NCI-H1092 treated with DMSO at 0.1 percent for 48 hours (cell line): ENCODE measurements at regions not wholly inside any gene's neighbourhood (a gene's known extent, or its start where the extent isn't known, plus 50 kb on each side); places are given as distances from the start of the nearest gene placed in this dataset.

Experiments
- DNase-seq: peaks from one replicate; lab custom pipeline; 2025; lab: John Stamatoyannopoulos, UW

DNA sequence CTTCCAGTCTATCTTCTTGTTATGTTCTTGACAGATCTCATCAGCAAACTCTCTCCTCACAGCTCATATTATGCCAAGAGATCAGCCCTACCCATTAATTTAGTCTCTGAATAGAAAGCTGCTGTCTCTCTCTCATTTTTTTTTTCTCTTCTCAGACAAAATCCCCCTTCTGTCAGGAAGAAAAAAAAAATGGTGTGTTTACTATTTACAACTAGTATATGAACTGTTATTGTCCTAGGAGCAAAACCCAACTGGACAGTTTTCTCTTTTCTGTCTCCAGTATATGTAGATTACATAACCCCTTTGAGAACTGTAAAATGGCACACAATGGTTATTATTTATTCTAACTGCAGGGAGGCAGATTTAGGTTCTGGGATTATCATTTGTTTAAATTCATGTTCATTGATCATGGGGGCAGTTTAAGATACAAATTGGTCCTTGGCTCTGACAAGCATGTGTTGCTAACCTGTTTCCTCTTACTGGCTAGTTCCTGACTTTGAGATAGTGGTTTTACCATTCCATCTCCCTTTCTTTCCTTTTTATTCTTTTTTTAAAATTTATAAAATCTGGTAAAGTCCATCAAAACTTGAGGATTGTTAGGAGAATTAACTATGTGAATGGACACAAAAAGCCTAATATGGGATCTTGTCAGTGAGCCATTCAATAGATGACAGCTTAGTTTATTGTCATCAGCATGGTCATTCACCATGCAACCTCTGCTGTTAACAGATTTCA, 210.0 kb upstream of the PAPPA start:
- no peak for DNase-seq

DNA sequence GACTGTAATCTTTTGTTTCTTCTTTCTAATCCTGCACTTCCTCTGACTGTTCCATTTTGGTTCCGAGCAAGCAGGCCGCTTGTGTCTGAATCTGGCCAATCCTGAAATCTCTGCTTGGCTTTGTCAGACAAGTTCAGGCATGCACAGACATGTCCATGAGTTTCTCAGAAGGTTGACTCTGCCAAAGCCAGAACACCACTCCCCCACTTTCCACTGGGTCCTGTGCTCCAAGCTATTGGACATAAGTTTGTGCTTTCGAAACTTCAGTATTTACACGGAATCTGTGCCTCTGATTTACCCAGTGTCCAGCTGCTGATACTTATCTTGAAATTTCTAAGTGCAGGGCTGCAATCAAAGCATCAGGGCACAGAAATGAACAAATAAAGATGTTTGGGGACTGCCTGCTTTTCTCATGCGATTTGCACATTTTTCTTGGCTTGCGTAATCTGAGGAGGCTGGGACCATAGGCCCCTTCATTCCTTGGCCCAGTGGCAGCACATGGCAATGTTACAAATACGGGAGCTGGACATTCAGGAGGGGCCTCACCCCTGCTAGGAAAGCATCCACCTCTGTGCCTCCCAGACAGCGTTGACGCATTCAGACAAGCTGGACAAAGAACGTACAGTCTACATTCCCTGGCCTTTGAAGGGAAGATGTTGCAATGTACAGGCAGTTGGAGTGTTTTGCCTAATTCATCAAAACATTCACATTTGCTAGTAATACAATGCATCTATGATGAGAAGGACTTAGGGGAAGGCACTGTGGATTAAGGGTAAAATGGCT, 209.2 kb upstream of the PAPPA start:
- no peak for DNase-seq

DNA sequence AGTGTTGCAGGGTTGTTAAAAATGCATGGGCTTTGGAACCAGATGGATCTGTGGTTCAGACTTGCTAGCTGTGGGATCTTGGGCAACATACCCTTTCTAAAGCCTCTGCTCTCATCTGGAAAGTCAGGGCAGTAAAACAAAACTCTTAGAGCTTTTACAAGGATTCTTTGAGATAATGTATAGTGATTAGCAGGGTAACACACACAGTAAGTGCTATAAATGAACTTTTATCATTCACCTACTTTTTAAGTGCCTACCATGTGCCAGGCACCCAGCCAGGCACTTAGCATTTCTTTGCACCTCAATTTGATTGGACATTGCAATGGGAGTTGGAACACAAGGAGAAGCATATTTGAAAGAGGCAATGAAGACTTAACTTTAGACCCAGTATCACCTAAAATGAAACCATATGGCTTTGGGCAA, 208.6 kb upstream of the PAPPA start:
- DNase-seq: no peak

DNA sequence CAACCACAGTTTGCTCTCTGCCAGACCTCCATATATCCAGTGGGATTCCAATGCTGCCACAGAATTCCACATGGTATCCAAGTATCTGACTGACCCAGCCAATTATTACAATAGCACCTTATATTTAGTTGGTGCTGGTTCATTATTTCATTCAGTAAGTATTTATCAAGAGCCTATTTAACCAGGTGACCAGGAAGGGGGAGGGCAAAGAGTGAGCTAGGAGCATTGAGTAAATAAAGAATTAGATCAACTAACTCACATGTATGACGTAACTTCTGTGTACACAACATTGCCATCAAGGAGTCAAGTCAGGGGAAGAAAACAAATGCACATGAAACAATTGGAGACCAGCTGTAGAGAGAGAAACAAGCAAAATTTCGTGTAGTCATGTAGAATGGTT, 207.1 kb upstream of the PAPPA start:
- no peak for DNase-seq

DNA sequence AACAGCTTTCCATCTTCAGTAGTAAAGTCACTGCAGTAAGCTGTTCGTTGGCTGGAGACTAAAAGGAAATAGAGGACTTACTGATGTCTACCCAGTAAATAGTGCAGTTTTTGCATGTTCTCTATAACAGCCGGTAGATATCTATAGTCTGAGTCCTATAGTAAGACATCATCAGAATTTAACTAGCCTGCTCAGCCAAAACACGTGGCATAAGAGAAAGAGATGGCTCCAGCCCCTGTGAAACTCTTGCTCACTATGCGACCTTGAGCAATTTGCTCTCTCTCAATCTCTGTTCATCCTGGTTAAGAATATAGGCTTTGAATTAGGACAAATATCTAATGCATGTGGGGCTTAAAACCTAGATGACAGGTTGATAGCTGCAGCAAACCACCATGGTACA, 201.6 kb upstream of the PAPPA start:
- DNase-seq: no peak

DNA sequence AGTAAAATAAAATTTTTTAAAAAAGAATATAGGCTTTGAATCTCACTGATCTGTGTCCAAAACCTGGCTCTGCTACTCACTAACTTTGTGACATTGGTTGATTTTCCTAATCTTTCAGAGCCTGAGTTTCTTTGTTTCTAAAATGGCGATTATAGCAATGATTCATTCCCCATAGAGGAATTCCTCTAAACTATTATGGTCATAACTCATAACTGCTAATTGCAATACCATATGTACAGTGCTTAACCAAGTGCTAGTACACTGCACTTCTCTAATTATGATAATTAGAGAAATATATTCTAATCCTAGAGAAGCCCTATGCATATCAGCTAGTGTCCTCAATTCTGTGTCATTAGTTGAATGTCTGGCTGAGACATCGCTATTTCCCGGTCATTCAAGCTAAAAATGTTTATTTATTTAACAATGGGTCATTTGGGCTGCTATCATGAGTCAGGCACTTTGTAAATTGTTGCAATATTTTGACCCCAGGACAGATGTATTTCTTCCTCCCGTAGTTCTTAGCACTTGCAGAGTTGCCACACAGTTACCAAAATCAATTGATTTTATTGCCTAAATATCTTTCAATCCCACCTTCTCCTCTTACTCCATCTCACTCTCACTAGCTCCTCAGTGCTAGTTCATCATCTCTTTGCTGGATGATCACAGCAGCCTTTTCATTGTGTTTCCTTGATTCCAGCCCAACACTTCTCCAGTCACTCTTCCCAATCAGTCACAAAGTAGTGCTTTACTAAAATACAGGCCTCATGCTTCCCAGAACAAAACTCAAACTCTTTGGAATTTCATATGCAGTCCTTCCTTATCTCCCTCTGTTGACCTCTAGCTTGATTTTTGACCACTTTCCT, 200.9 kb upstream of the PAPPA start:
- DNase-seq: no peak

DNA sequence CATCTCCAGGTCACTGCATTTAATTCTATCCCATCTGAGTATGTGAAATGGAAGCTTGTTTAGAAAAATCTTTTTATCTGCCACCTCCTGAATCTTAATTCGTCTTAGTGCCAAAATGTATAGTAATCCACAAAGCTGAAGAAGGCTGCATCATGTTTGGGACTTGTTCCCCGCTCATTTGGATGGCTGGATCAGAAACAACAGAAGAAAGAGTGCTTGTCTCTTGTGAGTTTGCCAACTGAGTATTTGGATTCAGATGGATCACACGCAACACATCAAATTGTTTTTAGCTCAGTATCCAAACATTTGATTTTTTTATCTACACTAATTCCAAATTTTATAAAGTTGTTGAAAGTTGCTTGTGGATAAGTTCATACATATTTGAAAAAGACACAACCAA, 197.2 kb upstream of the PAPPA start:
- no peak for DNase-seq

DNA sequence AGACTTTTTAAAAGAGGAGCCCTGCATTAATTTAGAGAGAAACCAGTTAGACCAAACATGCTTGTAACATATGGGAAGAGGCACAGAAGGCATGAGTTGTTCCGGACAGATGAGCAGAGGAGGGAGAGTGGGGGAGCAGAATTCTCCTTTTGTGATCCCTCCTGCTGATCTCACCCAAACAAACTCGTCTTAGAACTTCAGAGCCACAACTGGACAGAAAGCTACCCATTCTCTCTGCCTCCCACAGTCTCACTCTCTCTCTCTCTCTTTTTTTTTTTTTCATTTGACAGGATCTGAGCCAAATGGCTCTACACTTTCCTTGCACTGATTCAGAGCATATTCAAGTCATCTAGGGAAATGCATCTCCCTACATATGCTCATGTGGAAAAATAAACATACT, 196.0 kb upstream of the PAPPA start:
- no peak for DNase-seq

DNA sequence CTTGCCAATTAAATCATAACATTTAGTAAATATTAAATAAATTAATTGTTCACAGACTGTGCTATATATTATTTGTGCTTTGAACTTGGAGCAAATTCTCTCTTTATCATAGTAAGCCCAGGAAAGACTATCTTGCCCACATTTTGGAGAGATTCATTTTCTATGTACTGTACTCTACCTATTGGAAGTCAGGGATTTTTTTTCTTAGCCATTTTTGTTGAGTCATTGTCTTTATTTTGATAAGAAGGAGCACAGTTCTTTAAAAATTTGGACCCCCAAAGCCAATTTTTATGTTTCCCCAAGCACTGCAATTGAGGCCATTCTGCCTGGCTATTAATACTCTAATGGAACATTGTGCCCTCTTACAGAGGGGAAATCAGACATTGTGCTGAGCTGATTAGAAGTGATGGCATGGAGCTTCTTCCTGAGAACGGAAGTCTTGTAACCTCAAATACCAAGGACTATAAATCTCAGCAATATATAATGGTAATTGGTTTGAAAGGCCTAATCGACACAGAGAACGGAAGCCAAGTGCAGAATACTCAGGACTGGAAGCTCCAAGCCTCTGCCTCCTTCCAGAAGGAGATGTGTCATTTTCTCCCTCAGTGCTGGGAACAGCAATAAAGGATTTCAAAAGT, 188.8 kb upstream of the PAPPA start:
- no peak for DNase-seq

DNA sequence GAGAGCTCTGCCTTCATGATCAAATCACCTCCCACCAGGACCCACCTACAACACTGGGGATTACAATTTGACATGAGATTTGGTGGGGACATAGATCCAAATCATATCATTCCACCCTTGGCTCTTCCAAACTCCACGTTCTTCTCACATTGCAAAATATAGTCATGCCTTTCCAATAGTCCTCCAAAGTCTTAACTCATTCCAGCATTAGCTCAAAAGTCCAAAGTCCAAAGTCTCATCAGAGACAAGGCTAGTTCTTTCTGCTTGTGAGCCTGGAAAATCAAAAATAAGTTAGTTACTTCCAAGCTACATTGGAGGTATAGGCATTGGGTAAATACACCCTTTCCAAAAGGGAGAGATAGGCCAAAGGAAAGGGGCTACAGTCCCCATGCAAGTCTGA, 186.9 kb upstream of the PAPPA start:
- no peak for DNase-seq

DNA sequence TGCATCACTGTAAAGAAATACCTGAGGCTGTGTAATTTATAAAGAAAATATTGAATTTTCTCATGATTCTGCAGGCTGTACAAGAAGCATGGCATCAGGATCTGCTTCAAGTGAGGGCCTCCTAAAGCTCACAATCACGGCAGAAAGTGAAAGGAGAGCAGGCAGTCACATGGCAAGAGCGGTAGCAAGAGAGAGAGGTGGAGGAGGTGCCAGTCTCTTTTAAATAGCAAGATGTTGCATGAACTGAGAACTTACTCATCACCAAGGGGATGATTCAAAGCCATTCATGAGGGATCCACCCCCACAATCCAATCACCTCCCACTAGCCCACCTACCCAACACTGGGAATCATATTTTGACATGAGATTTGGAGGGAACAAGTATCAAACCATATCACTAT, 184.5 kb upstream of the PAPPA start:
- DNase-seq: no peak

DNA sequence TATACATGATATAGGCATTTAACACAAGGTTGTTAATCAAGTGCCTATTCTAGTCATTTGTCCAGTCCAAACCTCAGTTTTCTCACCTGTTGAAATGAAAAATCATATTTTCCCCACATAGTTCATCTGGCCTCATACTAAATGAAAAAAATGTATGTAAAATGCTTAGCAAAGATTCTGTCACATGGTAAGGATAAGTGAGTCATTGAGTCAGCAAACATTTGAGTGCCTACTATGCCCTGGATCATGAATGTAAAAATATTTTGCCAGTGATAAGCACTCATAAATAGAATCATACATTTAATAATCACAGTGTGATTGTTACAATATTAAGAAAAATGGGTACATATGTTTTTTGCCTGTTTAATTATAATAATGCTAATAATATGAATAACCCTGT, 181.2 kb upstream of the PAPPA start:
- no peak for DNase-seq

DNA sequence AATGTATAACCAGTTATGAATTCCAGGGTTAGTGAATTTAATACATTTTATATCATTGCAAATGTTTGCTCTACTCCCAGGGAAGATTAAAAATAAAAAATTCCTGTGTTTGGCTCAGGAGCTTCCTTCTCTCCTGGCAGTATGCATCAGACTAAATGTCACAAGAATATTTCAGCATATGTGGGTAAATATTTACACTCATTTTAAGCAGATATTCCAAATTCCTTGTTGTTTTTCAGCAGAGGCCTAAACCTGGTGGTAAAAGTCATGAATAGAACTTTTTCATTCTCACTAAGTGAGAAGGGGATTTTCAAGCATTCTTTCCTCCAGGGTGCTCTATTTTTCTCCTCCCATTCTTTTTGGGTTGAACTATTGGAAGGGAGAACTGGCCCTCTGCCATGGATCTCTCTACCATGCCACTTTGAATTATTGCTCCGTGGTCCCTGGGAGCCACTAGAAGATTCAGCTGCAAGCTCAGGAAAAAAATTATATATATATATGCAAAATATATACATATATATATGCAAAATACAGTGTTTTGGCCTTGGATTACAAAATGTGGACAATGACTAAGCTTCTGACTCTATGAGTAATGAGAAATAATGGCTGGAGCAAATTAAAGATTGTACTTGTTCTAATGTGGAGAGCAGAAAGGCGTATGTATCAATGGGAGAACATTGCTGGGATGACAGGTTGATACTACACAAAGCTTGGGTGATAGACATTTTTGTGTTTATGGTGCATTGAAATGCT, 180.6 kb upstream of the PAPPA start:
- no peak for DNase-seq

DNA sequence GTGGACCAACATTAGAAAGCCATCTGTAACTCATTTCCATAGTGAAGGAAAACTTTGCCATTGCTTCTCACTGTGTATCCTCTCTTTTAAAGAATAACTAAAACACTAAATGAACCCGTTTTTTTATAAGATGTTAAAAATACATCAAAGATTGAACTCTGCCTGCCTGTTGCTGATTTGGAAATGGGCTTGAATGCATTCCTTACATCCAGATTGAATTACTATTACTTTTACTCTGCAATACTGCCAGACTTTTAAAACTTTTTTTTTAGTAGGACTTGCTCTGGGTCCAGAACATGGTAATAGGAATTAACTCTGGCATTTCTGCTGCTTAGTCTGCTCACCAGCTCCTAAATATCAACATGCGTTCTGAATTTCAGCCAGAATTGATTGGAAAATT, 176.8 kb upstream of the PAPPA start:
- DNase-seq: no peak

DNA sequence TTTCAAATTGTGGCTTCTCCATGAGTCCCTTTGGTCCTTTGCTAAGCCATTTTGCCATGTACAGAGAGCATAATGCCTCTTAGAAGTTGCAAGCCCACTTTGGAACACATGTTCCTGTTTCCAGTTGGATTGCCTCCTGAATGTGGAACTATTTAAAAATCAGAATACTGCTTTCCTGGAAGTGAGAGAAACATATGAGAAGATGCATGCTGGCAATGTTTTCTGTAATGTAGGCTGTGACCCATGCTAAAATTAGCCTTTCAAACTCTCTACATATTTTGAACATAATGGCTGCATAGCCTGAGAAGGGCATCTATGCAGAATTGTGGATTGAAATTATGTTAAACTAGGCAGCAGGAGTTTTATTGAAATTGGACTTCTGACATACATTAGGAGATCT, 175.5 kb upstream of the PAPPA start:
- DNase-seq: no peak

DNA sequence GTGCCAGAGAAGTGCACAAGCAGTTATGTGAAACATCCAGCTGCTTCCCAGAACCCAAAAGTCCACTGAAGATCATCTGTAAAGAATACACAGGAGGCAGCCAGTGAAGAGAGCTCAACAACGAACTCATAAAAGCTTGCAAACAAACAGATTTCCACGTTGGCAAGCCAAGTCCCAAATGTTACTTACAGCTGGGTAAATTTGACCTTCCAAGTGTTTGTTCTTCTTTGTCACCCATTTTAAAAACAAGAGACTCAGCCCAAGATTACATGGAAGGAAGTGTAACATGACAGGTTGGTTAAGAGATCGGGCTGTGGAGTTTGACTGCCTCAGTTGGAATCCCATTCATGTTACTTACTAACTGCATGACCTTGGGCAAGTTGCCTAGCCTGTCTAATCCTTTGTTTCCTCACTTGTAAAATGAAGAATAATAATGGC, 174.9 kb upstream of the PAPPA start:
- DNase-seq: no peak

DNA sequence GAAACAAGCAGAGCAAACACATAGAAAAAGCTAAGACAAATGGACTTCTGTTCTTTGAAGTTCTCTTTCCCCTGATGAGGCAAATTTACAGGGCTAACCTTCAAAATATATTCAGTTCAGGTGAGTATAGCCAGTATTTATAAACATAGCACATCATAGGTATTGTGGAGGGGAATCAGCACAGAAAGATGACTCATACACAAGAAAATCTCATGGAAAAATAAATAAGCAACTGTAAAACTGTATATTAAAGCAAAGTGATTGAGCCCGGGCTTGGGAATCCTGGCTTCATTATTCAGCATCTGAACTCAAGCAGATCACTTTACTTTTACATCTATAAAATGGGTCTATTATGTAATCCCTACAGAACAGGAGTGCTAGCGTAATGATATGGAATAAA, 173.5 kb upstream of the PAPPA start:
- no peak for DNase-seq

DNA sequence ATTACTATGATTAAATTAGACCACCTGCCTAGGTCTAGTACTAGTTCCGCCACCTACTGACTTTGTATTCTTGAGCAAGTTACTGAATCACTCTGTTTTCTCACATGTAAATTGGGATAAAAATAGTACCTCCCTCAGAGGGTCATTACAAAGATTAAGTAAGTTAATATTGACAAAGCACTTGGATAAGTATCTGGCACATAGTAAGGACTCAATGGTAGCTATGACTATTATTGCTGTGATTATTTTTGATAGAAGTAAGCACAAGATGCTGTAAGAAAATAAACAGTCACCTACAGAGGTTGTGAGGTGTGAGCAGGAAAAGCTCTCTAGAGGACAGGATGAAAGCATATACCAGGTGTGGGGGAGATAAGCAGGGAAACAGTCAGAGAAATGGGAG, 173.1 kb upstream of the PAPPA start:
- no peak for DNase-seq

DNA sequence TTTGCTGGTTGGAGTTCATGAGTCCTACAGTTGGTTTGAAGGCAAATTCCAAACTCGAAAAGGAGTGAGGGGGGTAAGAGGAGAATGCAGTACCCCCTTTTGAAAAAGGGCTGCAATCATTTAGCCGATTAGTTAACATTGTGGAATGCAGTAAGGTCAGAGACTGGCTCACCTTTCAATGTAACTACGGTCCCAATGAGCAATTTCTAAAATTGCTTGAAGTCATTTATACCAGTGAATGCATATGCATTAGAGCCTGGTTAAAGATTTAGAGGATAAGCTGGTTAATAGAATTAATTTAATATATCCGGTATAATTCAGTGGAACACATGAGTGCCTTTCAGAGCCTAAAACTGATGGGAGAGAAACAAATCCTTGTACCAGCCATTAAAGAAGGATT, 172.6 kb upstream of the PAPPA start:
- no peak for DNase-seq

DNA sequence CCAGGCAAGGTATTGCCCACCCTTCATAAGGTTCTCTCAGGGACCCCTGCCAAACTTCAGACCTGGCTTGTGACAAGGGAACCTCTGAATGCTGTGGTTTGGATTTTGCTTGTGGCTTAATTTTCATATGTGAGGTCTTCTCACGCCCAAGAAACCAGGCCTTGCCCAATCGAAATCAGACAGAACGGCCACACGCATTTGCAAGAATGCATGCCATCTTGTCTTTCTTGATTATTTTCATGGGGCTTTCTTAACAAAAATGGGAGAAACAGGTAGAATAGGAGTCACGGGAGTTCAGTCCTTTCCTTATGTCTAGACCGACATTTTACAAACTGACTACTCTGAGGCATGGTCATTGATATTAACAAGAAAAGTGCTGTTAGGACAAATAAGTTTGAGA, 170.2 kb upstream of the PAPPA start:
- DNase-seq: no peak

DNA sequence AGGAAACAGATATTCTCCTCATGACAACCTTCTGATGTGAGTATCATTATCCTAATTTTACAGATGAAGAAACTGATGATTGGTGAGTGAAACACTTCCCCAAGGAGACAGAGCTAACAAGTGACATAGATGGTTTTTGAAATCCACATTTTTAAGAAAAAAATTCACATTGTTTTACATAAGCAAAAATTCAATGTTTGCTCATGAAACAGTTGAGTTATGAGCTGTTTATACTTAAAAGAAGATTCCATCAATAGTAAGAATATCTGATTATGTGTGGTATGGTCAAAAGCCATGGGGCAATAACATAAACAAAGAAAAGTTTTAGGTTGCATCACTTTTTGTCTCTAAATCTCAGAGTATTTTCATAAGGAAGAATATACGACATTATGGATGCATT, 167.9 kb upstream of the PAPPA start:
- DNase-seq: no peak

DNA sequence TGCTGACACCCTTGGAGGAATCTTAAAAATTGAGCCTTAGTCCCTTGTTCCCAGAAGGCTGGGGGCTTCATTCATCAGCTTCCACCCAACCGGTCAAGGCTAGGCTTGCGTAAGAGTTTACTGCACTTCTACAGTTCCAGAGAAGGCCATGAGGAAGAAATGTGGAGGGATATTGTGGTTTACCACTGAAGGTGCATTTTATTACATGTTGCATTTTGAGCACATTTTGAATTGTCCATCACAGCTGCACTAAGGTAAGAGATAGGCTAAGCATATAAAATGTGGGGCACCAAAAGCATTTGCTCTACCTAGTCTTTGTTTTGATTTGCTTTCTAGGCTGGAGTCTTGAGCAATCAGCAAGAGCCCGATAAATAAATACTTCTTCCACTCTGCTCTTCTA, 167.1 kb upstream of the PAPPA start:
- no peak for DNase-seq
